ENCODE measurements at regions not wholly inside any gene's neighbourhood (a gene's known extent, or its start where the extent isn't known, plus 50 kb on each side); places are given as distances from the start of the nearest gene placed in this dataset.

GRCh38 chr3:168165390-168166269, 69.9 kb upstream of the GOLIM4 start:
- Histone ChIP-seq H3K9ac (ENCODE audit: low read depth in 2 of 2, low read length in 2 of 2) (peak overlapping the region; percentile 39 to 51), H3K27me3 (no peaks in the 10 kb centered on the region), H3K27ac (no peak overlapping the region), H3K4me3 (no peak overlapping the region), H3K36me3 (no peaks in the 10 kb centered on the region), H3K4me1 (no peaks in the 10 kb centered on the region), H3K9me3 (no peaks in the 10 kb centered on the region)
- peak; percentile 71 for TF ChIP-seq CTCF (IDR thresholded peaks at IDR 0.05)
- intact Hi-C loops (cut with DNase I) = loop anchor here (2.0 kb wide), 1 partner anchor 119 kb away; no protein-coding TSS in a partner anchor
- DNase-seq = peak; percentile 81

GRCh38 chr3:168162172-168162571, 66.4 kb upstream of the GOLIM4 start:
- H3K27me3 ChIP-seq = no peaks in the 10 kb centered on the region
- H3K4me3 ChIP-seq = no peak overlapping the region
- TF ChIP-seq CTCF (IDR thresholded peaks at IDR 0.05) = no peak
- no peaks in the 10 kb centered on the region for H3K4me1 ChIP-seq
- intact Hi-C loops (cut with DNase I) = loop anchor here (5.0 kb wide), 1 partner anchor 235 kb away; no protein-coding TSS in a partner anchor
- no peaks in the 10 kb centered on the region for H3K9me3 ChIP-seq
- no peaks in the 10 kb centered on the region for H3K36me3 ChIP-seq
- H3K27ac ChIP-seq = no peak overlapping the region
- DNase-seq = no peak
- H3K9ac ChIP-seq (ENCODE audit: low read depth in 2 of 2, low read length in 2 of 2) = no peak overlapping the region

- no peak for TF ChIP-seq CTCF (IDR thresholded peaks at IDR 0.05)
- intact Hi-C loops (cut with DNase I) = loop anchor here (5.0 kb wide), 1 partner anchor 234 kb away; no protein-coding TSS in a partner anchor
- no peak overlapping the region for H3K9ac ChIP-seq (ENCODE audit: low read depth in 2 of 2, low read length in 2 of 2)
These were observed 66.0 kb upstream of the GOLIM4 start for GRCh38 chr3:168161696-168162095.

GRCh38 chr3:168157903-168158302, 62.2 kb upstream of the GOLIM4 start:
- Histone ChIP-seq H3K36me3 (no peaks in the 10 kb centered on the region), H3K9ac (ENCODE audit: low read depth in 2 of 2, low read length in 2 of 2) (no peak overlapping the region), H3K4me3 (no peak overlapping the region), H3K9me3 (no peaks in the 10 kb centered on the region), H3K27me3 (no peaks in the 10 kb centered on the region), H3K27ac (no peak overlapping the region), H3K4me1 (no peaks in the 10 kb centered on the region)
- no peak for DNase-seq
- intact Hi-C loops (cut with DNase I) = no loop called here
- no peak for TF ChIP-seq CTCF (IDR thresholded peaks at IDR 0.05)

More at GRCh38 chr3:168161696-168162095, 66.0 kb upstream of the GOLIM4 start:
- Histone ChIP-seq H3K4me3 (no peak overlapping the region), H3K36me3 (no peaks in the 10 kb centered on the region), H3K9me3 (no peaks in the 10 kb centered on the region), H3K4me1 (no peaks in the 10 kb centered on the region), H3K27ac (no peak overlapping the region), H3K27me3 (no peaks in the 10 kb centered on the region)
- no peak for DNase-seq

GRCh38 chr3:168157099-168157700, 61.5 kb upstream of the GOLIM4 start:
- H3K4me3 ChIP-seq = no peak overlapping the region
- H3K27ac ChIP-seq = no peak overlapping the region
- no peak for TF ChIP-seq CTCF (IDR thresholded peaks at IDR 0.05)
- no peaks in the 10 kb centered on the region for H3K36me3 ChIP-seq
- H3K9me3 ChIP-seq = no peaks in the 10 kb centered on the region
- DNase-seq = no peak
- intact Hi-C loops (cut with DNase I) = no loop called here
- no peaks in the 10 kb centered on the region for H3K27me3 ChIP-seq
- no peak overlapping the region for H3K9ac ChIP-seq (ENCODE audit: low read depth in 2 of 2, low read length in 2 of 2)
- no peaks in the 10 kb centered on the region for H3K4me1 ChIP-seq
